ENCODE measurements at regions not wholly inside any gene's neighbourhood (a gene's known extent, or its start where the extent isn't known, plus 50 kb on each side); places are given as distances from the start of the nearest gene placed in this dataset.

DNA sequence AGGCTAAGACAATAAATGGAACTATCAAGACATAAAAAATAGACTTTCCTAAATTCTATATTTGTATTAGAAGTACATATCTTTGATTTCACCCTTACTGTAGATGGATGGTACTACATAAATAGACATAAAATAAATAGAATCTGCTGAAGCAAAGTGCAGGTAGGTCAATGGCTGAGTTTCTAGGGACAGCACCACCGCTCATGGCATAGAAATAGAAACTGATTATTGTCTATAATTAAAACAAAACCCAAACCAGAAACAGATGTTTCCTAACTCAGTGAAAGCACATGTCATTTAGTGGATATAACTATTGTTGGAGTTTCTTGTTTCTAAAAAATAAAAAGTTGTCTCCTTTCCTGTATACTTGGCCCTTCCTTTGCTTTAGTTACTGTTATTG lies 387.3 kb upstream of the ADGRL3 start (continued):
- TF ChIP-seq MXD4 (CRISPR knock-in tag; IDR thresholded peaks at IDR 0.05; ENCODE audit: borderline replicate concordance) = no peak
- no peak for TF ChIP-seq TEAD4 (CRISPR knock-in tag; IDR thresholded peaks at IDR 0.05)

DNA sequence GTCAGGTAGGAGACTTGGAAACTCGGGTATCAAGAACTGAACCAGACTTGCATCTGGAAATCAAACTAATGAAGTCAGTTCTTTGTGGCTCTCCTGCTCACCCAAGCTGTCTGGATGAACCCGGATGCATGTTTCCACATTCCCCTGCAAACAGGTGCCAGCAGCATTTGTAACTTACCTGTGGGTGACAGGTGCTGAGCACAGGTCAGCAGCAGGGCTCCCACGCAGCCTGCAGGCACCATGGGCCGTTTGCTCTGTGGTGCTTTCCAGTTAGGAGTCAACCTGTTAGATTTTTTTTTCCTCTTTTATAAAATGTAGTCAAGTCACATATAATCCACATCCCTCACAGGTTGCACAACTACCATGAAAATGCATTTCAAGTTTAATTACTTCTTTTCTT lies 385.6 kb upstream of the ADGRL3 start:
- Mint-ChIP-seq H3K4me1 (no peaks in the 10 kb centered on the region), H3K27ac (no peak overlapping the region), H3K27me3 (ENCODE audit: low read depth) (no peaks in the 10 kb centered on the region), H3K36me3 (no peaks in the 10 kb centered on the region), H3K4me3 (no peak overlapping the region), H3K9me3 (no peaks in the 10 kb centered on the region)
- ATAC-seq (no peak), DNase-seq (ENCODE audit: low spot score) (no peak)
- ChIA-PET POLR2A (no interaction called here), CTCF (no interaction called here)
- TF ChIP-seq, protein P1, sequence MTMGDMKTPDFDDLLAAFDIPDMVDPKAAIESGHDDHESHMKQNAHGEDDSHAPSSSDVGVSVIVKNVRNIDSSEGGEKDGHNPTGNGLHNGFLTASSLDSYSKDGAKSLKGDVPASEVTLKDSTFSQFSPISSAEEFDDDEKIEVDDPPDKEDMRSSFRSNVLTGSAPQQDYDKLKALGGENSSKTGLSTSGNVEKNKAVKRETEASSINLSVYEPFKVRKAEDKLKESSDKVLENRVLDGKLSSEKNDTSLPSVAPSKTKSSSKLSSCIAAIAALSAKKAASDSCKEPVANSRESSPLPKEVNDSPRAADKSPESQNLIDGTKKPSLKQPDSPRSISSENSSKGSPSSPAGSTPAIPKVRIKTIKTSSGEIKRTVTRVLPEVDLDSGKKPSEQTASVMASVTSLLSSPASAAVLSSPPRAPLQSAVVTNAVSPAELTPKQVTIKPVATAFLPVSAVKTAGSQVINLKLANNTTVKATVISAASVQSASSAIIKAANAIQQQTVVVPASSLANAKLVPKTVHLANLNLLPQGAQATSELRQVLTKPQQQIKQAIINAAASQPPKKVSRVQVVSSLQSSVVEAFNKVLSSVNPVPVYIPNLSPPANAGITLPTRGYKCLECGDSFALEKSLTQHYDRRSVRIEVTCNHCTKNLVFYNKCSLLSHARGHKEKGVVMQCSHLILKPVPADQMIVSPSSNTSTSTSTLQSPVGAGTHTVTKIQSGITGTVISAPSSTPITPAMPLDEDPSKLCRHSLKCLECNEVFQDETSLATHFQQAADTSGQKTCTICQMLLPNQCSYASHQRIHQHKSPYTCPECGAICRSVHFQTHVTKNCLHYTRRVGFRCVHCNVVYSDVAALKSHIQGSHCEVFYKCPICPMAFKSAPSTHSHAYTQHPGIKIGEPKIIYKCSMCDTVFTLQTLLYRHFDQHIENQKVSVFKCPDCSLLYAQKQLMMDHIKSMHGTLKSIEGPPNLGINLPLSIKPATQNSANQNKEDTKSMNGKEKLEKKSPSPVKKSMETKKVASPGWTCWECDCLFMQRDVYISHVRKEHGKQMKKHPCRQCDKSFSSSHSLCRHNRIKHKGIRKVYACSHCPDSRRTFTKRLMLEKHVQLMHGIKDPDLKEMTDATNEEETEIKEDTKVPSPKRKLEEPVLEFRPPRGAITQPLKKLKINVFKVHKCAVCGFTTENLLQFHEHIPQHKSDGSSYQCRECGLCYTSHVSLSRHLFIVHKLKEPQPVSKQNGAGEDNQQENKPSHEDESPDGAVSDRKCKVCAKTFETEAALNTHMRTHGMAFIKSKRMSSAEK (CRISPR knock-in tag; IDR thresholded peaks at IDR 0.05; ENCODE audit: borderline replicate concordance) = no peak
- TF ChIP-seq SMAD4 (CRISPR knock-in tag; IDR thresholded peaks at IDR 0.05) (no peak), CREB1 (CRISPR knock-in tag; IDR thresholded peaks at IDR 0.05) (no peak), FOXK1 (CRISPR knock-in tag; IDR thresholded peaks at IDR 0.05) (no peak), ESRRA (CRISPR knock-in tag; IDR thresholded peaks at IDR 0.05; ENCODE audit: borderline replicate concordance) (no peak), ZNF232 (CRISPR knock-in tag; IDR thresholded peaks at IDR 0.05) (no peak), SP1 (CRISPR knock-in tag; conservative IDR thresholded peaks at IDR 0.05) (no peak), JUN (CRISPR knock-in tag; IDR thresholded peaks at IDR 0.05) (no peak), SMAD3 (CRISPR knock-in tag; IDR thresholded peaks at IDR 0.05; ENCODE audit: borderline replicate concordance) (no peak), NR1H2 (CRISPR knock-in tag; IDR thresholded peaks at IDR 0.05) (no peak), EMX1 (CRISPR knock-in tag; IDR thresholded peaks at IDR 0.05) (no peak), GABPB1 (CRISPR knock-in tag; IDR thresholded peaks at IDR 0.05) (no peak), CBFB (CRISPR knock-in tag; IDR thresholded peaks at IDR 0.05; ENCODE audit: low read depth) (no peak)
- TF ChIP-seq, protein P2, sequence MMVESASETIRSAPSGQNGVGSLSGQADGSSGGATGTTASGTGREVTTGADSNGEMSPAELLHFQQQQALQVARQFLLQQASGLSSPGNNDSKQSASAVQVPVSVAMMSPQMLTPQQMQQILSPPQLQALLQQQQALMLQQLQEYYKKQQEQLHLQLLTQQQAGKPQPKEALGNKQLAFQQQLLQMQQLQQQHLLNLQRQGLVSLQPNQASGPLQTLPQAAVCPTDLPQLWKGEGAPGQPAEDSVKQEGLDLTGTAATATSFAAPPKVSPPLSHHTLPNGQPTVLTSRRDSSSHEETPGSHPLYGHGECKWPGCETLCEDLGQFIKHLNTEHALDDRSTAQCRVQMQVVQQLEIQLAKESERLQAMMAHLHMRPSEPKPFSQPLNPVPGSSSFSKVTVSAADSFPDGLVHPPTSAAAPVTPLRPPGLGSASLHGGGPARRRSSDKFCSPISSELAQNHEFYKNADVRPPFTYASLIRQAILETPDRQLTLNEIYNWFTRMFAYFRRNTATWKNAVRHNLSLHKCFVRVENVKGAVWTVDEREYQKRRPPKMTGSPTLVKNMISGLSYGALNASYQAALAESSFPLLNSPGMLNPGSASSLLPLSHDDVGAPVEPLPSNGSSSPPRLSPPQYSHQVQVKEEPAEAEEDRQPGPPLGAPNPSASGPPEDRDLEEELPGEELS (CRISPR knock-in tag; IDR thresholded peaks at IDR 0.05) = no peak
- TF ChIP-seq, protein P3, sequence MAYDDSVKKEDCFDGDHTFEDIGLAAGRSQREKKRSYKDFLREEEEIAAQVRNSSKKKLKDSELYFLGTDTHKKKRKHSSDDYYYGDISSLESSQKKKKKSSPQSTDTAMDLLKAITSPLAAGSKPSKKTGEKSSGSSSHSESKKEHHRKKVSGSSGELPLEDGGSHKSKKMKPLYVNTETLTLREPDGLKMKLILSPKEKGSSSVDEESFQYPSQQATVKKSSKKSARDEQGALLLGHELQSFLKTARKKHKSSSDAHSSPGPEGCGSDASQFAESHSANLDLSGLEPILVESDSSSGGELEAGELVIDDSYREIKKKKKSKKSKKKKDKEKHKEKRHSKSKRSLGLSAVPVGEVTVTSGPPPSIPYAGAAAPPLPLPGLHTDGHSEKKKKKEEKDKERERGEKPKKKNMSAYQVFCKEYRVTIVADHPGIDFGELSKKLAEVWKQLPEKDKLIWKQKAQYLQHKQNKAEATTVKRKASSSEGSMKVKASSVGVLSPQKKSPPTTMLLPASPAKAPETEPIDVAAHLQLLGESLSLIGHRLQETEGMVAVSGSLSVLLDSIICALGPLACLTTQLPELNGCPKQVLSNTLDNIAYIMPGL (CRISPR knock-in tag; IDR thresholded peaks at IDR 0.05) = no peak
- TF ChIP-seq, protein P4, sequence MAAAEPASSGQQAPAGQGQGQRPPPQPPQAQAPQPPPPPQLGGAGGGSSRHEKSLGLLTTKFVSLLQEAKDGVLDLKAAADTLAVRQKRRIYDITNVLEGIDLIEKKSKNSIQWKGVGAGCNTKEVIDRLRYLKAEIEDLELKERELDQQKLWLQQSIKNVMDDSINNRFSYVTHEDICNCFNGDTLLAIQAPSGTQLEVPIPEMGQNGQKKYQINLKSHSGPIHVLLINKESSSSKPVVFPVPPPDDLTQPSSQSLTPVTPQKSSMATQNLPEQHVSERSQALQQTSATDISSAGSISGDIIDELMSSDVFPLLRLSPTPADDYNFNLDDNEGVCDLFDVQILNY (CRISPR knock-in tag; IDR thresholded peaks at IDR 0.05) = no peak
- TF ChIP-seq, protein P5, sequence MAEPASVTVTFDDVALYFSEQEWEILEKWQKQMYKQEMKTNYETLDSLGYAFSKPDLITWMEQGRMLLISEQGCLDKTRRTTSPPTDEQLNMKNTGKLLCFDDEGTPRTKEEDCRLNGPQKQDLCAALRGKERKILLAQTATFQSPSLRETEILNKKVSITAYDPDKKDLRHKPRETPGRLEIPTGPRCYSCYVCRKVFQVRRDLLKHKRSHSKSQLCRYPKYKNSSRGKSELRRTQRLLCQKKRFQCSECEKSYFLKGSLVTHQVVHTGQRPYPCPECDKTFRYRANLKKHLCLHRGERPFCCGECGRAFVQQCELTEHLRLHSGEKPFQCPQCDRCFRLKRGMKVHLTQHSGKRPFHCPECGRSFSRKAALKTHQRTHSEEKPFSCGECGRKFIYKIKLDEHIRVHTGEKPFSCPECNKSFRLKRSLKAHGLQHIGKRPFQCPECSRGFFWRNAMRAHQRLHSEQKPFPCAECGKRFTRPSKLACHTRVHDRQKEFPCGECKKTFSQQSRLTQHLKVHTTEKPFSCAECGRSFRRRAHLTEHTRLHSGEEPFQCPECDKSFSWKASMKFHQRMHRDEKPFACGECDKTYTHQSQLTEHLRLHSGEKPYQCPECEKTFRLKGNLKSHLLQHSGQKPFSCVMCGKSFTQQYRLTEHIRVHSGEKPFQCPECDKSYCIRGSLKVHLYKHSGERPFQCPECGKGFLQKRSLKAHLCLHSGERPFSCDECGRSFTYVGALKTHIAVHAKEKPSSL (CRISPR knock-in tag; conservative IDR thresholded peaks at IDR 0.05) = no peak

Data from WTC11 (cell line).